ENCODE measurements at regions not wholly inside any gene's neighbourhood (a gene's known extent, or its start where the extent isn't known, plus 50 kb on each side); places are given as distances from the start of the nearest gene placed in this dataset.

- Histone ChIP-seq H3K27me3 (no peaks in the 10 kb centered on the region), H3K36me3 (no peaks in the 10 kb centered on the region), H3K4me1 (peaks cover 0 to 5% of the 10 kb centered on the region in 2 donors), H3K9me3 (no peaks in the 10 kb centered on the region), H3K27ac (peak overlapping the region in 1 of 2 donors; percentile 26), H3K4me3 (no peak overlapping the region)
- TF ChIP-seq, protein P1, sequence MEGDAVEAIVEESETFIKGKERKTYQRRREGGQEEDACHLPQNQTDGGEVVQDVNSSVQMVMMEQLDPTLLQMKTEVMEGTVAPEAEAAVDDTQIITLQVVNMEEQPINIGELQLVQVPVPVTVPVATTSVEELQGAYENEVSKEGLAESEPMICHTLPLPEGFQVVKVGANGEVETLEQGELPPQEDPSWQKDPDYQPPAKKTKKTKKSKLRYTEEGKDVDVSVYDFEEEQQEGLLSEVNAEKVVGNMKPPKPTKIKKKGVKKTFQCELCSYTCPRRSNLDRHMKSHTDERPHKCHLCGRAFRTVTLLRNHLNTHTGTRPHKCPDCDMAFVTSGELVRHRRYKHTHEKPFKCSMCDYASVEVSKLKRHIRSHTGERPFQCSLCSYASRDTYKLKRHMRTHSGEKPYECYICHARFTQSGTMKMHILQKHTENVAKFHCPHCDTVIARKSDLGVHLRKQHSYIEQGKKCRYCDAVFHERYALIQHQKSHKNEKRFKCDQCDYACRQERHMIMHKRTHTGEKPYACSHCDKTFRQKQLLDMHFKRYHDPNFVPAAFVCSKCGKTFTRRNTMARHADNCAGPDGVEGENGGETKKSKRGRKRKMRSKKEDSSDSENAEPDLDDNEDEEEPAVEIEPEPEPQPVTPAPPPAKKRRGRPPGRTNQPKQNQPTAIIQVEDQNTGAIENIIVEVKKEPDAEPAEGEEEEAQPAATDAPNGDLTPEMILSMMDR (IDR thresholded peaks at IDR 0.05), result no peak
- no peak for DNase-seq
- intact Hi-C loops (cut with DNase I), result loop anchor here in 1 of 2 donors (10.0 kb wide), 1 partner anchor 280 kb away; no protein-coding TSS in a partner anchor
- ATAC-seq, result no peak
These were observed 56.8 kb upstream of the LRRC55 start for GRCh38 chr11:57124917-57125316.

DNA sequence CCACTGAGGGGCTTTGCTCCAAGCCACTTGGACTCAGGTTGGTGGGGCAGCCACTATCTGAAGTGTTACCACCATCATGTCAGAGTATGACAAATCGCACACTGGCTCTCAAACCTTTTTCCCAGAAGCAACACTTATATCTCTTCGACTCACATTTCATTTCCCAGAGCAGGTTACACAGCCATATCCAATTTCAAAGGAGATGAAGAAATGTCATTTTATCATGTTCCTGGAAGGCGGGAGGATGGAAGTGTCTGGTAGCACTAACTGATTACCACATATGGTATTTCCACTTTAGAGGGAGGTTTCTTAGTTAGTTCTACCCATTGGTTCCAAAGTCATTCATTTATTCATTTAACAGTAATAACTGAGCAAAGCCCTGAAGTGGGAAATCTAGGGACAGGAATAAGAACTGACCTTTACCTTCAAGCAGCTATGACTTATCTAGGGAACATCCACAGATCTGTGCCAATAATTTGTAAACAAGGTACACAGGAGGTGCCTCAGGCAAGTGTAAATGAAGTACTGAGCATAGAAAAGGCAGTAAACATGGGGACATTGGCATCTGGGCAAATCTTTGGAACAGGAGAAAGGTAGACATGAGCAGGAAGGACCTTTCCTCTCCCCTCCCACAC lies 54.9 kb upstream of the LRRC55 start:
- ATAC-seq (no peak), DNase-seq (no peak)
- Histone ChIP-seq H3K36me3 (no peaks in the 10 kb centered on the region), H3K4me3 (no peak overlapping the region), H3K4me1 (peaks cover 0 to 5% of the 10 kb centered on the region in 2 donors), H3K27ac (no peak overlapping the region), H3K27me3 (no peaks in the 10 kb centered on the region), H3K9me3 (no peaks in the 10 kb centered on the region)
- TF ChIP-seq, protein P1 (IDR thresholded peaks at IDR 0.05), result no peak
- intact Hi-C loops (cut with DNase I), result loop anchor here in 1 of 2 donors (10.0 kb wide), 1 partner anchor 282 kb away; no protein-coding TSS in a partner anchor

DNA sequence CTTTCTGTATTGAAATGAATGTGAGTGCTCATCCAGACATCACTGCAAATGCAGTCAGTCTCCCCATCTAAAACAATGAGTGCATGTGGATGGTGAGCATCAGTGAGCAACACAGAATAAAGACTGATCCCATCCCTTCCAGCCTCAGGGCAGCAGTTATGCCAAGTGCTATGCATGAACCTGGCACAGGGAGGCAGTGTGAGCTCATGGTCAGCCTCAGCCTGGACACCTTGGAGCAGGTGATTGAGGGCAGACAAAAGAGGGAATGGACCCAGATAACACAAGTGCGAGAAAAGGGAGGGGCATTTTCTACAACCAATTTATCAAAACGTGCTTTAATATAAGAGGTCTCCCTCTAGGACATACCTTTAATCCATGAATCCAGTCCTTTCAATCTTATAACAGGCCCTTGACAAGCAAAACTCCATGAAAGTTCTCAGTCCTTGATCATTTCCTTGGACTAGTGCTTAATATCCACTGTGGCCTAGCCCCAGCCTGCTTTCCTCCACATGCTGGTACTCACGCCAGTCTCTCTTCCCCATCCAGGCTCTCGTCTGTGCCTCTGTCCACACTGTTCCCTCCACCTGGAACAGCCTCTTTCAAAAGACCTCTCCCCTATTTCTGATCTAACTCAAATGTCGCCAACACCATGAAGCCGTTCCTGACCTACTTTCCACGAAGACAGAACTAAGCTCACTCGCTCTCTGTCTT lies 50.5 kb upstream of the LRRC55 start:
- TF ChIP-seq, protein P1 (IDR thresholded peaks at IDR 0.05), result peak; percentile 41 to 51
- Histone ChIP-seq H3K4me1 (peaks cover 0 to 3% of the 10 kb centered on the region in 2 donors), H3K4me3 (no peak overlapping the region), H3K36me3 (no peaks in the 10 kb centered on the region), H3K27ac (no peak overlapping the region), H3K27me3 (no peaks in the 10 kb centered on the region), H3K9me3 (no peaks in the 10 kb centered on the region)
- DNase-seq (peak in 1 of 4 donors; percentile 24), ATAC-seq (peak; percentile 93)
- intact Hi-C loops (cut with DNase I), result no loop called here

All from left lung (tissue), 4 donors.